MG63 (cell line): ENCODE measurements at regions not wholly inside any gene's neighbourhood (a gene's known extent, or its start where the extent isn't known, plus 50 kb on each side); places are given as distances from the start of the nearest gene placed in this dataset.
"Not testable (repeated sequence)": the region's sequence is repeated elsewhere in the genome, so short reads cannot be mapped to it uniquely, and the experiment has no call there.

ENCODE experiments used
- DNase-seq: peaks from one replicate; pipeline ENCODE4 v3.0.0-alpha.2; 2020
- H3K27me3 ChIP-seq: fragments of 250-450 bp; sonication (Bioruptor Pico); 2 replicates; pipeline ENCODE4 v1.5.1; 2020; ENCODE audit warnings: mild to moderate bottlenecking, moderate library complexity
- H3K36me3 ChIP-seq: fragments of 250-450 bp; sonication (Bioruptor Pico); 2 replicates; pipeline ENCODE4 v1.5.1; 2020; ENCODE audit warnings: mild to moderate bottlenecking, moderate library complexity
- H3K4me3 ChIP-seq: fragments of 250-450 bp; sonication (Bioruptor Pico); 2 replicates; pipeline ENCODE4 v1.5.1; 2020; ENCODE audit warnings: mild to moderate bottlenecking, moderate library complexity
- H3K9me3 ChIP-seq: fragments of 250-450 bp; sonication (Bioruptor Pico); 2 replicates; pipeline ENCODE4 v1.5.1; 2020; ENCODE audit warnings: mild to moderate bottlenecking, moderate library complexity

GRCh38 chr20:22080985-22081384 lies 375.5 kb downstream of the PAX1 start:
- no peak for DNase-seq

GRCh38 chr20:22074635-22075034 lies 369.2 kb downstream of the PAX1 start:
- Histone ChIP-seq H3K27me3 (no peaks in the 10 kb centered on the region), H3K36me3 (no peaks in the 10 kb centered on the region), H3K9me3 (no peaks in the 10 kb centered on the region), H3K4me3 (no peak overlapping the region)
- no peak for DNase-seq

More at GRCh38 chr20:22080985-22081384, 375.5 kb downstream of the PAX1 start:
- no peak overlapping the region for H3K4me3 ChIP-seq
- H3K36me3 ChIP-seq = no peaks in the 10 kb centered on the region
- no peaks in the 10 kb centered on the region for H3K9me3 ChIP-seq
- H3K27me3 ChIP-seq = no peaks in the 10 kb centered on the region

GRCh38 chr20:22071841-22072240 lies 366.4 kb downstream of the PAX1 start:
- H3K27me3 ChIP-seq = no peaks in the 10 kb centered on the region
- DNase-seq = no peak
- H3K4me3 ChIP-seq = no peak overlapping the region
- no peaks in the 10 kb centered on the region for H3K9me3 ChIP-seq
- H3K36me3 ChIP-seq = no peaks in the 10 kb centered on the region

- H3K27me3 ChIP-seq = no peaks in the 10 kb centered on the region
- no peaks in the 10 kb centered on the region for H3K36me3 ChIP-seq
- peak; percentile 86 for DNase-seq
Observed at GRCh38 chr20:22070610-22071058, 365.2 kb downstream of the PAX1 start.

GRCh38 chr20:22063753-22064152 lies 358.3 kb downstream of the PAX1 start:
- DNase-seq = no peak
- H3K9me3 ChIP-seq = no peaks in the 10 kb centered on the region
- no peaks in the 10 kb centered on the region for H3K36me3 ChIP-seq
- H3K4me3 ChIP-seq = no peak overlapping the region
- no peaks in the 10 kb centered on the region for H3K27me3 ChIP-seq

More at GRCh38 chr20:22070610-22071058, 365.2 kb downstream of the PAX1 start:
- no peaks in the 10 kb centered on the region for H3K9me3 ChIP-seq
- H3K4me3 ChIP-seq = no peak overlapping the region

- Histone ChIP-seq H3K9me3 (no peaks in the 10 kb centered on the region), H3K4me3 (no peak overlapping the region), H3K27me3 (no peaks in the 10 kb centered on the region), H3K36me3 (no peaks in the 10 kb centered on the region)
- DNase-seq = no peak
Observed at GRCh38 chr20:22062874-22063273, 357.4 kb downstream of the PAX1 start.

- H3K27me3 ChIP-seq = no peaks in the 10 kb centered on the region
- no peak overlapping the region for H3K4me3 ChIP-seq
- H3K36me3 ChIP-seq = no peaks in the 10 kb centered on the region
- H3K9me3 ChIP-seq = no peaks in the 10 kb centered on the region
- no peak for DNase-seq
Observed at GRCh38 chr20:22060610-22061009, 355.1 kb downstream of the PAX1 start.

GRCh38 chr20:22058746-22059145 lies 353.3 kb downstream of the PAX1 start:
- no peak for DNase-seq
- H3K36me3 ChIP-seq = no peaks in the 10 kb centered on the region
- H3K9me3 ChIP-seq = no peaks in the 10 kb centered on the region

GRCh38 chr20:22055981-22056380 lies 350.5 kb downstream of the PAX1 start:
- H3K27me3 ChIP-seq = no peaks in the 10 kb centered on the region

More at GRCh38 chr20:22058746-22059145, 353.3 kb downstream of the PAX1 start:
- H3K4me3 ChIP-seq = no peak overlapping the region
- H3K27me3 ChIP-seq = no peaks in the 10 kb centered on the region

GRCh38 chr20:22052025-22052650 lies 346.7 kb downstream of the PAX1 start:
- no peaks in the 10 kb centered on the region for H3K36me3 ChIP-seq
- no peak for DNase-seq
- no peak overlapping the region for H3K4me3 ChIP-seq
- H3K9me3 ChIP-seq = no peaks in the 10 kb centered on the region
- no peaks in the 10 kb centered on the region for H3K27me3 ChIP-seq

More at GRCh38 chr20:22055981-22056380, 350.5 kb downstream of the PAX1 start:
- DNase-seq = no peak
- Histone ChIP-seq H3K9me3 (no peaks in the 10 kb centered on the region), H3K36me3 (no peaks in the 10 kb centered on the region), H3K4me3 (no peak overlapping the region)

- H3K27me3 ChIP-seq, H3K36me3 ChIP-seq, H3K9me3 ChIP-seq, H3K4me3 ChIP-seq, DNase-seq: not testable (repeated sequence)
Observed at GRCh38 chr20:22045956-22046507, 340.6 kb downstream of the PAX1 start.

- H3K27me3 ChIP-seq = no peaks in the 10 kb centered on the region
- no peaks in the 10 kb centered on the region for H3K9me3 ChIP-seq
- no peak for DNase-seq
- H3K36me3 ChIP-seq = no peaks in the 10 kb centered on the region
- H3K4me3 ChIP-seq = no peak overlapping the region
Observed at GRCh38 chr20:22027423-22027822, 322.0 kb downstream of the PAX1 start.

- DNase-seq = no peak
- Histone ChIP-seq H3K36me3 (no peaks in the 10 kb centered on the region), H3K9me3 (no peaks in the 10 kb centered on the region), H3K27me3 (no peaks in the 10 kb centered on the region), H3K4me3 (no peak overlapping the region)
Observed at GRCh38 chr20:22020201-22020600, 314.7 kb downstream of the PAX1 start.

- Histone ChIP-seq H3K4me3 (no peak overlapping the region), H3K9me3 (no peaks in the 10 kb centered on the region), H3K36me3 (no peaks in the 10 kb centered on the region), H3K27me3 (no peaks in the 10 kb centered on the region)
- DNase-seq = no peak
Observed at GRCh38 chr20:22008456-22008855, 303.0 kb downstream of the PAX1 start.

- H3K27me3 ChIP-seq = no peaks in the 10 kb centered on the region
- H3K9me3 ChIP-seq = no peaks in the 10 kb centered on the region
- no peaks in the 10 kb centered on the region for H3K36me3 ChIP-seq
- no peak for DNase-seq
- no peak overlapping the region for H3K4me3 ChIP-seq
Observed at GRCh38 chr20:22006306-22006705, 300.8 kb downstream of the PAX1 start.

GRCh38 chr20:22005535-22005934 lies 300.1 kb downstream of the PAX1 start:
- no peak for DNase-seq
- H3K27me3 ChIP-seq = no peaks in the 10 kb centered on the region
- H3K36me3 ChIP-seq = no peaks in the 10 kb centered on the region
- H3K4me3 ChIP-seq = no peak overlapping the region
- no peaks in the 10 kb centered on the region for H3K9me3 ChIP-seq

GRCh38 chr20:22004946-22005345 lies 299.5 kb downstream of the PAX1 start:
- Histone ChIP-seq H3K4me3 (no peak overlapping the region), H3K9me3 (no peaks in the 10 kb centered on the region), H3K27me3 (no peaks in the 10 kb centered on the region), H3K36me3 (no peaks in the 10 kb centered on the region)
- DNase-seq = no peak

GRCh38 chr20:22003680-22004079 lies 298.2 kb downstream of the PAX1 start:
- no peaks in the 10 kb centered on the region for H3K36me3 ChIP-seq
- H3K4me3 ChIP-seq = no peak overlapping the region
- DNase-seq = no peak
- H3K9me3 ChIP-seq = no peaks in the 10 kb centered on the region
- no peaks in the 10 kb centered on the region for H3K27me3 ChIP-seq
